K562 (cell line): ENCODE measurements at regions not wholly inside any gene's neighbourhood (a gene's known extent, or its start where the extent isn't known, plus 50 kb on each side); places are given as distances from the start of the nearest gene placed in this dataset.

ENCODE experiments used
- ARID2 ChIP-seq: fragments of 450-650 bp; IDR thresholded peaks from 2 replicates; pipeline ENCODE4 v1.6.1; 2017; ENCODE audit warnings: antibody characterized with exemption, mild to moderate bottlenecking
- BMI1 ChIP-seq: fragments of 150-350 bp; IDR thresholded peaks from 2 replicates; pipeline ENCODE4 v1.6.1; 2014; ENCODE audit warnings: low read length
- CHAMP1 ChIP-seq: fragments of 450-650 bp; IDR thresholded peaks from 2 replicates; pipeline ENCODE4 v1.6.1; 2016; ENCODE audit warnings: mild to moderate bottlenecking
- HDAC1 ChIP-seq, 2 experiments: fragments of 450-650 bp; IDR thresholded peaks; 2 replicates each; pipeline ENCODE4 v1.6.1; 2016 to 2017; ENCODE audit warnings: inconsistent platforms in 1 of 2, mild to moderate bottlenecking in 1 of 2, moderate library complexity in 1 of 2
- HNRNPL ChIP-seq: fragments of 200-400 bp; formaldehyde crosslinking; IDR thresholded peaks from 2 replicates; pipeline ENCODE4 v1.6.1; 2017; ENCODE audit warnings: low read depth, mild to moderate bottlenecking, low read length
- NCOR1 ChIP-seq: fragments of 450-650 bp; IDR thresholded peaks from 2 replicates; pipeline ENCODE4 v1.6.1; 2016; ENCODE audit warnings: mild to moderate bottlenecking, moderate library complexity
- NR0B1 ChIP-seq: fragments of 450-650 bp; IDR thresholded peaks from one replicate; pipeline ENCODE4 v1.6.1; 2018; ENCODE audit warnings: mild to moderate bottlenecking, moderate library complexity; ENCODE audit not compliant: partially characterized antibody
- PKNOX1 ChIP-seq: fragments of 450-650 bp; IDR thresholded peaks from 2 replicates; pipeline ENCODE4 v1.6.1; 2016
- RUNX1 ChIP-seq: sonication (generic); IDR thresholded peaks from 2 replicates; pipeline ENCODE4 v1.6.1; 2016; ENCODE audit warnings: antibody characterized with exemption, low read depth
- SFPQ ChIP-seq: fragments of 200-400 bp; formaldehyde crosslinking; IDR thresholded peaks from 2 replicates; pipeline ENCODE4 v1.6.1; 2017; ENCODE audit warnings: mild to moderate bottlenecking, low read depth, low read length, moderate library complexity
- TRIM28 ChIP-seq: fragments of 450-650 bp; IDR thresholded peaks from 2 replicates; pipeline ENCODE4 v1.6.1; 2017
- ZBTB11 ChIP-seq, 3 experiments: fragments of 200-800 bp in 1 of 3; fragments of 250-450 bp in 1 of 3; fragments of 450-650 bp in 1 of 3; sonication (Bioruptor Pico) in 1 of 3; sonication (Bioruptor generic) in 1 of 3; formaldehyde crosslinking in 1 of 3; IDR thresholded peaks; 2 replicates each; pipeline versions ENCODE4 v1.6.1 to v1.8.0; 2016 to 2022; ENCODE audit warnings: mild to moderate bottlenecking in 2 of 3, missing genetic modification characterization in 2 of 3, missing compliant biosample characterization in 1 of 3, moderate library complexity in 1 of 3
- ZBTB17 ChIP-seq: fragments of 450-650 bp; formaldehyde crosslinking; IDR thresholded peaks from 2 replicates; pipeline ENCODE4 v1.4.0; 2020; ENCODE audit warnings: mild to moderate bottlenecking
- ZNF143 ChIP-seq: sonication (generic); formaldehyde crosslinking; IDR thresholded peaks from 2 replicates; pipeline ENCODE4 v1.9.0; 2022; ENCODE audit warnings: mild to moderate bottlenecking, missing genetic modification reagents
- ZNF324 ChIP-seq: fragments of 250-450 bp; sonication (Bioruptor Pico); IDR thresholded peaks from 2 replicates; pipeline ENCODE4 v1.4.0; 2020; ENCODE audit warnings: mild to moderate bottlenecking
- ZNF444 ChIP-seq: fragments of 250-450 bp; sonication (Bioruptor Pico); IDR thresholded peaks from 2 replicates; pipeline ENCODE4 v1.4.0; 2020; ENCODE audit warnings: mild to moderate bottlenecking, moderate library complexity
- ZZZ3 ChIP-seq: fragments of 450-650 bp; IDR thresholded peaks from 2 replicates; pipeline ENCODE4 v1.6.1; 2016; ENCODE audit warnings: antibody characterized with exemption, mild to moderate bottlenecking, moderate library complexity

GRCh38 chr5:135173662-135174290, 139.7 kb upstream of the PITX1 start (continued):
- no peak for TF ChIP-seq RUNX1
- no peak for TF ChIP-seq ARID2
- no peak for TF ChIP-seq ZZZ3
- no peak for TF ChIP-seq NR0B1
- no peak for TF ChIP-seq ZBTB11 (CRISPR knock-in tag; IDR thresholded peaks at IDR 0.05)
- peak in 1 of 2 experiments; percentile 83; a peak in 2 of 4 replicates for TF ChIP-seq HDAC1 (IDR thresholded peaks at IDR 0.05)
- no peak for TF ChIP-seq SFPQ
- no peak for TF ChIP-seq ZBTB17 (CRISPR knock-in tag)
- no peak for TF ChIP-seq ZNF143 (CRISPR knock-in tag)
- TF ChIP-seq BMI1, result no peak
- TF ChIP-seq TRIM28, result no peak
- no peak for TF ChIP-seq ZNF324
- TF ChIP-seq PKNOX1, result peak; percentile 72
- TF ChIP-seq NCOR1, result peak; percentile 86
- TF ChIP-seq CHAMP1, result no peak
- no peak for TF ChIP-seq ZNF444 (CRISPR knock-in tag)
- TF ChIP-seq HNRNPL, result no peak
